OCI-LY3 (cell line): ENCODE measurements at regions not wholly inside any gene's neighbourhood (a gene's known extent, or its start where the extent isn't known, plus 50 kb on each side); places are given as distances from the start of the nearest gene placed in this dataset.

Experiments
- EZH2phosphoT487 ChIP-seq: fragments of 200-600 bp; shearing (Covaris generic); IDR thresholded peaks from 2 replicates; pipeline ENCODE4 v1.6.1; 2018; ENCODE audit warnings: antibody characterized with exemption, mixed run types, low read depth
- TF ChIP-seq, protein P1 (sequence below): fragments of 200-600, 300-600 bp; sonication (generic); IDR thresholded peaks from 2 replicates; pipeline ENCODE4 v1.5.1; 2014; ENCODE audit warnings: antibody characterized with exemption, low read length, low read depth

- TF ChIP-seq EZH2phosphoT487: no peak
- TF ChIP-seq, protein P1, sequence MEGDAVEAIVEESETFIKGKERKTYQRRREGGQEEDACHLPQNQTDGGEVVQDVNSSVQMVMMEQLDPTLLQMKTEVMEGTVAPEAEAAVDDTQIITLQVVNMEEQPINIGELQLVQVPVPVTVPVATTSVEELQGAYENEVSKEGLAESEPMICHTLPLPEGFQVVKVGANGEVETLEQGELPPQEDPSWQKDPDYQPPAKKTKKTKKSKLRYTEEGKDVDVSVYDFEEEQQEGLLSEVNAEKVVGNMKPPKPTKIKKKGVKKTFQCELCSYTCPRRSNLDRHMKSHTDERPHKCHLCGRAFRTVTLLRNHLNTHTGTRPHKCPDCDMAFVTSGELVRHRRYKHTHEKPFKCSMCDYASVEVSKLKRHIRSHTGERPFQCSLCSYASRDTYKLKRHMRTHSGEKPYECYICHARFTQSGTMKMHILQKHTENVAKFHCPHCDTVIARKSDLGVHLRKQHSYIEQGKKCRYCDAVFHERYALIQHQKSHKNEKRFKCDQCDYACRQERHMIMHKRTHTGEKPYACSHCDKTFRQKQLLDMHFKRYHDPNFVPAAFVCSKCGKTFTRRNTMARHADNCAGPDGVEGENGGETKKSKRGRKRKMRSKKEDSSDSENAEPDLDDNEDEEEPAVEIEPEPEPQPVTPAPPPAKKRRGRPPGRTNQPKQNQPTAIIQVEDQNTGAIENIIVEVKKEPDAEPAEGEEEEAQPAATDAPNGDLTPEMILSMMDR: no peak
Observed at GRCh38 chr9:106588626-106589025, 274.3 kb upstream of the ZNF462 start.
